ENCODE measurements at regions not wholly inside any gene's neighbourhood (a gene's known extent, or its start where the extent isn't known, plus 50 kb on each side); places are given as distances from the start of the nearest gene placed in this dataset.
"Not testable (repeated sequence)": the region's sequence is repeated elsewhere in the genome, so short reads cannot be mapped to it uniquely, and the experiment has no call there.

DNA sequence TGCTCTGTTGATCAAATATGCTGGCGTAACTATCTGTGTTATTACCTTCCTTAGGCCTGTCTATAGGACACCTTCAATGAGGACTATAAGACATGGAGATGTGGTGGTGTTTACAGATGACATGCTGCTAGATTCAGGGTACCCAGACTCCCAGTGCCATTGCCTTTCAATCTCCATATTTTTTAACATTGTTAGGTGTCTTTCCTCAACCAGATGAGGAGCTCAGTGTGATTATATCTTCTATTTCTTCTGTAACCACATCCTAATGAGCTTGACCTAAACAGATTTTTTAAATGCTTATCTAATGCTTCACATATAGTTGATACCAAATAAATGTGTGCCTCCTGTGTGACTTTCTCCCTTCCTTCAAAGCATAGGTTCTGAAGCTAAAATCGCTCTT is 730.1 kb upstream of the NR2F2 start:
- no peak for DNase-seq (ENCODE audit: low spot score)

DNA sequence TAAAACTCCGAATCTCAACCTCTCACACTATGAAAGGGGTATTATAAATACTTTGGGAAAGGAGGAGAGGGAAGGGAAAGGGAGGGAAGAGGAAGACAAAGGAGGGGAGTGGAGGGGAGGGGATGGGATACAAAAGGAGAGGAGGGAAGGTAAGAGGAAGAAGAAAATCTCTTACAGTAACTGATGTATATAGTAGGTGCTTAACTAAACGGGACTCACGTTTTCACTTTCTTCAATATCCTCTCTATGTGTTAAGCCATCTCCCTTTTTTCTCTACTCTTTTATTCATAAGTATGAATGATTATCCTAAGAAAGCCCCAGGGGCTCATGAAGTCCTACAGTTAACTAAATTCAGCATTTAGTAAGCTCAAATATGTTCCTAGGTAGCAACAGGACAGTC is 729.6 kb upstream of the NR2F2 start:
- DNase-seq (ENCODE audit: low spot score) = no peak

DNA sequence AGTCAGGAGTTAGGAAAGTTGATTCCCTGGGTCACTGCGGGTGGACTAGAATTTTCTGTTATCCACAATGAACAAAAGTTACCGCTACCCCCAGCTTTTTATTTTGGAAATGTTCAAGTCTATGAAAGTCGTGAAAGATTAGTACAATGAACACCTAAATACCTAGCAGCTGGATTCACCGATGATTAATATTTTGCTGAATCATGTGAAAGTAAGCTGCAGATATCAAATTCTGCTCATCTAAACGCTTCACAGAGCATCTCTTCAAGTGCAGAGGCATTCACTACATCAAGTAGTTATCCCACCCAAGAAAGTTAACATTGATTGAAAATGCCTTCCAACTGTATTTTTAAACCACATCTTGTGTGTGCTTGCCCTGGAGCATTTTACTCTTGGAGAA is 729.0 kb upstream of the NR2F2 start:
- DNase-seq (ENCODE audit: low spot score) = no peak

DNA sequence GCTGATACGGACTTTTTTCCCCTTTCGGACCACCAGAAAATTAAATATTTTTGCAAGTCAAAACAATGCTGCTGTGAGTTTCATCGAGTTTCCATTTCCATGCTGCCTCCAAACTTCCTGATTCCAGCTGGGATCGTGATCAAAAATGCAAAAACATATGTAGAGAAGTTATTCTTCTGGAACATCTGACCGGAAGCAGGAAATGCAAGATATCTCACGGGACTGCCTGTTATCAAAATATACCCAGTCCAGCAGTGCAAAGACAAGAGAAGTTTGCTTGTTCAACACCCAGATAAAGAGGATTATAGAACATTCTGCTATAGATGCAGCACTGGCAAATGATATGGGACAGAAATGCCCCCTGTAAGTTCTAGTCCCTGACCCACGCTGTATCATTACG is 726.7 kb upstream of the NR2F2 start:
- no peak for DNase-seq (ENCODE audit: low spot score)

DNA sequence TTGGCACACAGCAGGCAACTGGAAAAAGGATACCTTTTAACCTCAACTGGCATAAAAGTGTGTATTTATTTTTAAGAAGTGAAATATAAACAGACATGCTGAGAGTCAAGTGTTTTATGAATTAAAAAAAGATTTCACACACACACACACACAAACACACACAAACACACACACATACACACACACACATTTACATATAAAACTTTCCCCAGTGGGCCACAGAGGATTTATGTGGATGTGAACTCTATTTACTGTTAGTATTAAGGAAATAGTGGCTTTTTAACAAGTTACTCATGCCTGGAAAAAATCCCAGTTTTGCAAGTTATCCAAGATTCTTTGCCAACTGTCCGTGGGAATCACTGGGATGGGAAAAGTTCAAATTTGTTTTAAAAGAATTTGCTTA is 725.9 kb upstream of the NR2F2 start:
- no peak for DNase-seq (ENCODE audit: low spot score)

DNA sequence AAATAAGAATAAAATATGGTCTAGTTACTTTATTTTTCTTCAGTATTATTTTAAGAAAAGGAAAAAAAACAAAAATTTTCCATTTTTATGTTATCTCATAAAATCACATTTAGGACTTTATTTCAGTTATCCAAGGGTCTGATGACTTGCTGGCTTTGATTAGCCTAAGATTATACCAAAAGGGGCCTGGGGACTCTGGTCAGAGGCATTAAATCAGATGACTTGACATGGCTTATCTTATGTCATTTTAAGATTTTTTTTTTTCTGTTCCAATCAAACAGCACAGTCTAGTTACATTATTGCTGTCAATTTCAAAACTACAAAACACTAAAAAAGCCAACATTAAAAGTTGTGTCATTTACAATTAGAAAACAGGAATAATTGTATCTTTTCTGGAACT is 725.4 kb upstream of the NR2F2 start:
- no peak for DNase-seq (ENCODE audit: low spot score)

DNA sequence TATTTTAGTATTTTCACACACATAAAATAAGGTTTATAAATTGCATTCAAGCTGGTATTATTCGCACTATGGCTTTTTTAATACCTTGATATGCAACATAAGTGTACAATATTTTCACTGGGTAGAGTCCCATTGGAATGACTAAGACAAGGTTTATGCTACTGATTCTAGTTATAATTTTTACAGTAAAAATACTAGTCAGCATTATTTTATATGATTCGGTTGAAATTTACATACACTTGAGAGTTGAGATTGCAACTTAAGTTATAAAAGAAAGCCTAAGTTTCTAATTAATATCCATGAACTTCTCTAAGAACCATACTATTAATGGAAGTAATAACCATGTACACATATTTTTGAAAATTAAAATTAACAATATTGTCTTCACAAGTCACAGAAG is 723.9 kb upstream of the NR2F2 start:
- DNase-seq (ENCODE audit: low spot score) = no peak

DNA sequence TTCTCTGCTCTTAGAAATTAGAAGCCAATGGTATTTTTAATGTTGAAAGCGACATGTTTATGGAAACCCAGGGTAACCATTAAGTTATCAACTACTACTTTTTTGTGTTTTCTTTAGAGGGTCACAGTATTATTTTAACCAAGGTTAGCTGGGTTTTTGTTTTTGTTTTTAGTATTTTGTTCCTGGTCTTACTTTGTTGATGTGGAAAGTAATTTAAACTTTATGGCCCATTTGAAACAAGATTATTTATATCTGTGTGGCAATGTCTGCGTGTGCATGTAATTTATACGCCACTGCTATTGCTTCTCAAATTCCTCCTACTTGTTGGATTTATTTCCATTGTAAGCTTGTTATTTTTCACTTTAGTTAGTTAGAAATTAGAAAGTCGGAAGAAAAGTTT is 722.1 kb upstream of the NR2F2 start:
- no peak for DNase-seq (ENCODE audit: low spot score)

DNA sequence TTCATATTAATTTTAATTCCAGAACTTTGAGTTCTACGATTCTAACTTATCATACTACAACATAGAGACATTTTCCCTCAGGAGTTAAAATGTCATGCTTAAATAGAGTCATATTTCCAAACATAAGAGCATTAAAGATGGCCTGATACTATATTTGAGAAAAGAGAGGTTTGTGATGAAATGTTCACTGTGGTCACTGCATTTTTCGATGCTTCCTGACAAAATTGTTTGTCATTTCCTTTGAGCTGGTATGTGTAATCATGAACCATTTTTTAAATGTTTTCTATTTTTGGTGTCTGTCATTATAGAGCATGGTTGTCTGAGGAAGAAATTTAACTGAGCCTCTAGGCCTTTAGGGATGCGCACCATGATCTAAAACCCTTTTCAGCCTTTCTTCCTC is 721.4 kb upstream of the NR2F2 start:
- DNase-seq (ENCODE audit: low spot score) = no peak

DNA sequence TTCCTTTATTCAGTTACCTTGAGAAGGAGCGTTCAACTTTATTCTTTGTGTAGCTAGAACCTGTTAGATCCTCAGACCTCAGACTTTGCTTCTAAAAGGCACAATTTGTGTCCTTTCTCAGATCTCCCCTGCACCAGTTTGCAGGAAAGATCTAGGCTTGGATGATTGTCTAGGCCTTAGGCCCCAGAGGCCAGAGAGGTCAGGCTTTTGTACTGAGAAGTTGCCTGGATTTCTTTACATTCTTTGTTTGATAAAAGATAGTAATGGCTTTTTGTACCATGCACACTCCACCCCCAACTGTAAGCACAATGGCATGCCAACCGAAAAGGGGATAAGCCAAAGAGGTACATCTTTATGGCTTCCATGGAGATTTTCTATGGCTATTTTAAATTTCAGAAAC is 719.6 kb upstream of the NR2F2 start:
- no peak for DNase-seq (ENCODE audit: low spot score)

DNA sequence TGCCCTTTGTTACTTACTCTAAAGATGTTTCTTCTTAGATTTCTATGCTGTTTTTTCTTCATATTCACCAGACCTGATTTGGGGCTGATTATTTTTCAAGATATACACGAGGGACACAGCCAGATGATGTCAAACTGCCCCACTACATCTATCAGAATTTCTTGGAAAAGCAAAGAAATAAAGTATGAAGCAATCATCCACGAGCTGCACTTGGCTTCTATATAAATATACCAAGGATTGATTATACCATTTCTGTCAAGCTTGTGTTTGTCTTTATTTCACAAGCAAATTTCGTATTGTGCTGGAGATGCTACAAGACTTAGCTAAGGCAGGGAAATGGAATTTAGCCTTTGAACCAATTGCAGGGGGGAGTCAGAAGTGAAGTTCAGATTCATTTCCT is 715.1 kb upstream of the NR2F2 start:
- no peak for DNase-seq (ENCODE audit: low spot score)

DNA sequence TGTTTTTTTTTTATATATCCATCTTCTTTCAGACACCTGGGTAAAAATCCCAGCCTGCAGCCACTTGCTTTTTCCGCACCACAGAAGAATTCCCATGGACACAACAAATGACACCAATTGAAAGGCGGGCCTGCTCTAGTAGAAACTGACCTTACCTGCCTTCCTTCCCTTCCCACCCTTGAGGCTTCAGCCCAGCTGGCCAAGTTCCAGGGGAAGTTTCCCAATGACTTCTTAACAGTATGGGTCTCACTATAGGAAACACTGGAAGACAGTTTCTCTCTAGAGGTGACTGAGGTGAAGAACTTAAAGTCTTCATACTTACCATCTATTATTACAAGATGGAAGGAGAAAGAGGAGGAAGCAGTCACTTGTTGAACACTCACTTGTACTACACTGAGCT is 714.2 kb upstream of the NR2F2 start:
- peak; percentile 69 for DNase-seq (ENCODE audit: low spot score)

DNA sequence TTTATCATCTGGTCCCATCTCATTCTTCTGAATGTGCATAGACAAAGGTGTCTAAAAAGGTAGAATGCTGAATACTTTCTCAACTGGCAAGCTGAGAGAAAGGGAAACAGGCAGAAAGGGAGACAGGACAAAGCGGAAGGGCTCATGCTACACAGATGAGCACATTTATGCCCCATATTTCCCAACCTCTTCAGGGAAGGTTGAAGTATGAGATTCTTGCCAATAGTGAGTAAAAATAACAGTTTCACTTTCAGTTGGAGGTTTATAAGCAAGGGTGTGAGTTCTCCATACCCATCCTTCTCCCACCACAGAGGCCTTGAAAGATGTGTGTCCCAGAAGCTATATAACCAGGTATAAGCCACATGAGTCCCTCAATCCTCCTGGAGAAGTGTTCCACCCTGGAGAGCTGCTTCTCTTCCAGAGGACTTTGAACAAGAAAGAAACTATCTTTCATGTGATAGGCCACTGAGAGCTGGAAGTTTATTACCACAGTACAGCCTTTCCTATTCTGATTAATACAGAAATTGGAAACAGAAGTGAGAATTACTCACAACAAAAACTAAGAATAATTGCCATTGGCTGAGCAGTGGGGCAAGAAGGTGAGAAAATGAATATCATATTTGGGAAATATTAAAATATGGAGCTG is 709.4 kb upstream of the NR2F2 start:
- DNase-seq (ENCODE audit: low spot score) = no peak

DNA sequence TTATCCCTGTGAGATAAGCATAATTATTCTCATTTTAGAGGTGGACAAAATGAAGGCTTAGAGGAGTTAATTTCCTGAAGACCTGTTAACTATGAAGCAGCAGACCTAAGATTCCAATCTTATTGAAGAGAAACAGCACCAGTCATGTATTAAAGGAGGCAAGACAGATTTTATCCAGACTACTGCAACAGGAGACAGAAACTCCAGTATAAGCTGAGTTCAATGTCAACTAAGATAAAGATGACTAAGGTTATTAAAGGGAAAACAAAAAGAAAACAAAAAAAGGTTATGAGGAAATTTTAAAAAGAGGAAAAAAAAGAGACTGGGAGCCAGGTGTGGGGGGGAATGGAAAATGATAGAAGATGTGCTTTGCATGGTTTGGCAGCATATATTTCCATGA is 707.7 kb upstream of the NR2F2 start:
- no peak for DNase-seq (ENCODE audit: low spot score)

DNA sequence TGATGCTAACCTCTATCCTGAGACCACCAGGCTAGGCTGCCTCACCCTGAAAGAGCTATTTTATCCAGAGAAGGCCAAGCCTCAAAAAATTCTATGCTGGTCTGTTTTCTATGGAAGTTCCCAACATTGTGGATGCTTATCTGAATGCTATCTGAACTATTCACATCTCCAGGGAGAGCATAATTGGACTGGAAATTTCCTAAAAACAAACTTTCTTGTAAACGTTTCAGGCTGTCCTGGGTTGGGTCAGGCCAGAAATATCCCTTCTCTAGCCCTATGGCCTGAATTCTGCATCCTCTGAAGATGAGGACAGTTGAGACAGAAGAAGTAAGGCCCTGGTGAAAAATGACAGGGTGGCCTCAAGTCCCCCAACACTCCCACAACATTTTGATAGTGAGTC is 706.4 kb upstream of the NR2F2 start:
- DNase-seq (ENCODE audit: low spot score) = no peak

DNA sequence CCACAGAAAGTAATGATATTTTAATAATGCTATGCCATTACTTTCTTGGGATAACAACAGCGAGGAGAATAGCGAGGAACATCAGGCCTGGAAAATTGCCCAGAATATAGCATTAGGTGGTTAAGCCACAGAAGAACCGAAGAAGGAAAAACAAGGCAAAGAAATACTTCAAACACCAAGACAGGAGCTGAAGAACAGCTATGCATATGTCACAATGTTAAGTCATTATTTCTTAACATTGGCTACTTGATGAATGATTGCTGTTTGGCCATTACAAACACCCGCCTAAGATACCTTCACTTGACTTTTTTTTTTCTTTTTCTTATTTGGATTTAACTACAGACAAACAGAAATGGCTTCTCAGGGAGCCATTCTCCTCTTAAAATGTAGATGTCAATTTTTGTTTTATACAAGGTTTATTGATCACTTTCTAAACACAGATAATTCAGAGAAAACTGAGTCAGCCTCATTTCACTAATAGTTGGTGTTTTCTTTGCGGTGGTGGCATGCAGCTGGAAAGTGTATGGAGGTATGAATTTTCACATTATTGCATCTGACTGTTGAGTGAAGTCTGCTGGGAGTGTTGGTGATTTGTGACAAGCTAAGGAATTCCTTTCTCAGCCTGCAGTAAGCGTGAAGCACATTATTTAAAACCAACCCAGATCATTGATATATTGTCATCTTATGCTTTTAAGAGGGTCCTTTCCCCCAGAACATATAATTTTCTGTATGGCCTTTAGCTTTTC is 705.7 kb upstream of the NR2F2 start:
- DNase-seq (ENCODE audit: low spot score) = no peak

DNA sequence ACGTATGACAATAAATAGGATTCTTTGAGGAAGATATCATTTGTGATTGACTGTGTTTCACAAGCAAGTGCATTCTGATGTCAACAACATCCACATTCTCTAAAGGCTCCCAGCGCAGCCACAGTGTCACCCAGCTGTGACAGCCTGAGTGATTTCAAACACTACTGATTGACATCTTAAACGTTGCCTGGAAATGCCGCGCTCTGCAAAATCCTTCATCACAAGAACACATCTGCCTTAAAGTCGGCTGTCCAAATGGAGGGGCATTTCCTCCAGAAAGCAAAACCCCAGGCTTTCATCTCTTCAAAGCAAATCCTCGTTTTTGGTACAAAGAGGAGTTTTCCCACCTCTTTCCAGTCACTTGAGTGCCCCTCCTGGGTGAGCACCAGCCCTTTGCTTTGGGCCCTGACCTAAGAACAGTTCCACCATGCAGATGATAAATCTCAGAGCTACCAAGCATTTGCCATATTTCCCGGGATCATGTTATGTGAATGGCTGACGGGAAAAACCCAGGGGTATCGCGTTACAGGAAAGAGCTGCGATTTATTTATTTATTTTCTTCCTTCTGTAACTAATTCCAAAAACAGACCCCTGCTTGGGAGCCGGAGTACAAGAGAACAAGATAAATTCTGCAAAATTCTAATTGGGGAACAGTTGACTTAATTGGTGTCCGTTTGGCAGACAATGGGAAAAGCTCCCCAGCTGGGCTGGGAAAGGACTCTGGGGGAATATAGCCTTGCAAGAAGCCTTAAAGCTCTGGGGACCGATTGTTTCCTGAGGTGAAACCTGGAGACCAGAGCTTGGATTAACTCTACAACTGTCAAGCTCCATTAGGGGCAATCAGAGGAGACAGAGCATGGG is 703.8 kb upstream of the NR2F2 start:
- DNase-seq (ENCODE audit: low spot score) = no peak

DNA sequence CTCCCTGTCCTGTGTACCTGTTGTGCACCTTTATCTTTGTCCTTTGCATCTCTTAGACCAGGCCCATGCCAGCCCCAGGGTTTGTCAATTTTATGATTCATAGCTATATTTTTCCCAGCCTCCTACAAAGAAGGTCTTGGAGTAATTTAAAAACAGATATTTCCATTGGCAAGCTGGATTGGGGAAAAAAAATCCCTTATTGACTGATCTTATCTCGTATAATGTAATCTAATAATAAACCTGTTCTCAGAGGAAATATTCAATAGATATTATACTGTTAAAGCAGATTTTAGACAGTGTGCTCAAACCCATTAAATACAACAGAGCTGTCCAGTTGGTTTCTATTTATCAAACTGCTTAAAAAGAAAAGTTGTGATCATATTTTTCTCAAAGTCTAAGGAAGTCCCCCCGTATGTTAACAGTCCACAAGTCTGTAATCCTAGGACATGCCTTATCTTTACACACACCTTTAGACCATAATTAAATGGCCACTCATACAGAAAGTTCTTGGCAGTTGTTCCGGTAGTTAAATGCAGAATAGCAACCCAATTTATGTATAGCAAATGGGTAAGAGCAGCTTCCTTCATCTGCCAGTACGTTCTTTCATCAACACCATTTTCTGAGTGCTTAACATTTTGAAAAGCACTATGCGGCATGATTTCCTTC is 700.9 kb upstream of the NR2F2 start:
- peak; percentile 19 for DNase-seq (ENCODE audit: low spot score)

DNA sequence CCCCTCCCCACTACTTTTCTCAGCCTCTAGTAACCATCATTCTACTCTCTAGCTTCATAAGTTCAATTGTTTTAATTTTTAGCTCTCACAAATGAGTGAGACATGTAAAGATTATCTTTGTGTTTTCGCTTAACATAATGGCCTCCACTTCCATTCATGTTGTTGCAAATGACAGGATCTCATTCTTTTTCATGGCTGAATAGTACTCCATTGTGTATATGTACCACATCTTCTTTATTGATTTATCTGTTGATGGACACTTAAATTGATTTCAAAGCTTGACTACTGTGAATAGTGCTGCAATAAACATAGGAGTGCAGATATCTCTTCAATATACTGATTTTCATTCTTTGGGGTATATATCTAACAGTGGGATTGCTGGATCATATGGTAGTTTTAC is 699.8 kb upstream of the NR2F2 start:
- DNase-seq (ENCODE audit: low spot score) = no peak

DNA sequence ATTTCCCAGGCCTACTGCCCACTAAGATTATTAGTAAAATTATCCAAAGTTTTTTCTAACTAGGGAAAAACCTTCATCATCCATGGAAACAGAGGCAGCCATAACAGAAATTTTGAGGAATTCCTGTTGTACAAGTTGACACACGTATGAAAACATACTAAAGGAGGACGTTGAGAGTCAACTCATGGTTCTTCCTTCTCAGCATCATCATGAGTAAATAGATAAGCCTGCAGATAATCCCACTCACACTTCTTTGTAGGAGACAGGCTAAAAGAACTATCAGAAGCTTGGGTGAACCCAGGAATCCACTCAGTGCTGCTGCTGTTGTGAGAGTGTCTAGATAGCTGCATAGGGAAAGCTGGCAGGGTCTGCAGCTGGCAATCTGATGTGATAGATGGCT is 694.8 kb upstream of the NR2F2 start:
- no peak for DNase-seq (ENCODE audit: low spot score)

DNA sequence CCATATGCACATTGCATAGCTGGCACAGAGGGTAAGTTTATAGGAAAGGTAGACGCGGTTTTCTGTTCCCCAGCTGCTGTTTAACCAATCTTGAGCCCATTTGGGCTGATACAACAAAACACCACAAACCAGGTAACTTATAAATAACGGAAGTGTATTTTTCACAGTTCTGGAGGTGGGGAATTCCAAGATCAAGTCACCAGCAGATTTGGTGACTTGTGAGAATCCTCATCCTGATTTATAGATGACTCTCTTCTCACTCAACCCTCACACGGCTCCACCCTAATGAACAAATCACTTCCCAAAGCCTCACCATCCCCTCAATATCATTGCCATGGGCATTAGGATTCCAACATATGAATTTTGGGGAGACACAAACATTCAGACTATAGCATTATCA is 694.4 kb upstream of the NR2F2 start:
- no peak for DNase-seq (ENCODE audit: low spot score)

DNA sequence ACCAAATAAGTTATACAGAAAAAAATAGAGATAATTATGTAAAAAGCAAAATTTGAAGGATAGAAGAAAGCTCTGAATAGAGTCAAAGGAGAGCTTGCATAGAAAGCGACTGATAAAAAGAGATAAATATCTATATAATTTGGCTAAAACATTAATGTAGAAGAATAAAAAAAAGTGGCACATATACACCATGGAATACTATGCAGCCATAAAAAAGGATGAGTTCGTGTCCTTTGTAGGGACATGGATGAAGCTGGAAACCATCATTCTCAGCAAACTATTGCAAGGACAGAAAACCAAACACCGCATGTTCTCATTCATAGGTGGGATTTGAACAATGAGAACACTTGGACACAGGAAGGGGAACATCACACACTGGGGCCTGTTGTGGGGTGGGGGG is 693.3 kb upstream of the NR2F2 start:
- not testable (repeated sequence) for DNase-seq (ENCODE audit: low spot score)
